ENCODE measurements at regions not wholly inside any gene's neighbourhood (a gene's known extent, or its start where the extent isn't known, plus 50 kb on each side); places are given as distances from the start of the nearest gene placed in this dataset.

DNA sequence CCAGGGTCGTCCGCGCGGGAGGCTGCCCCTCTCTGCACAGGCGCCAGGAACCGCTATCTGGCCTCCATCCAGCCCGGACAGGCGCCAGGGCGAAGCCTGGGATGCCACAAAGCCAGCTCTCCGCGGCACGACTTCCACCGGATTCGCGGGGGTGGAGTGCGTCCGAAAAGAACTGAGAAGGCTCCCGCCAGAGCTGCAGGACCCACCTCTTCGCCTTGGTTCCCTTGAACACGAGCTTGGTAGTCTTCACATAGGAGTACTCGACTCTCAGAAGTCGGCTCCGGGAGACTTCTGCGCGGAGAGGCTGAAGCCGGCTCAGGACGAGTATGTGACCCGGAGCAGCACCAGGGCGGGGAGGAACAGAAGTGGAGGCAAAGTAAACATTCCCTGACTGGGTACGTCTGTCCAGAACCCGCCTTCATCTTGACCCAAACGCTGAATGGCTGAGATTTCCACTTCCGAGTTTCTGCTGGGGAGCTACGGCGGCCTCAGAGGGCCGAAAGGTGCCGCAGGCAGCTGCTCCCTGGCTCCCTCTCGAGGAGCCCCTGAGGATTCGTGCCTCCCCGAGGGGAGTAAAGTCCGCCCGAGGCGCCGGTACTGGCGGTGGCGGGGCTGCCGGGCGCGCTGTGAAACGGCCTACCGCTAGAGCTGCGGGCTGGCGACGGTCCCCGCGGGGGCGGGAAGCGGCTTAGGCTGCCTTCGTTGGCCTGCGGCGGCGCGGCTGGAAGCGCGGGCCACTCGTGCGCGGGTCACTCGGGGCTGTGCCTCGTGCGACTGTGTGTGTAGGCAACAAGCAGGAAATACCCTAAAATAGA is 2654.9 kb upstream of the DEFB115 start (continued):
- TF ChIP-seq GMEB1 (CRISPR knock-in tag; IDR thresholded peaks at IDR 0.05; ENCODE audit: borderline replicate concordance) (peak; percentile 89), PHF21A (CRISPR knock-in tag; IDR thresholded peaks at IDR 0.05) (peak; percentile 98), ZXDC (CRISPR knock-in tag; IDR thresholded peaks at IDR 0.05) (0 out of 2 replicates have a peak, but pooled peaks have one; percentile 90), ZNF367 (CRISPR knock-in tag; IDR thresholded peaks at IDR 0.05; ENCODE audit: borderline replicate concordance) (0 out of 2 replicates have a peak, but pooled peaks have one; percentile 76), ZBTB2 (CRISPR knock-in tag; IDR thresholded peaks at IDR 0.05; ENCODE audit: low read depth) (peak; percentile 97), ZSCAN22 (CRISPR knock-in tag; IDR thresholded peaks at IDR 0.05) (peak; percentile 84), ZNF124 (CRISPR knock-in tag; IDR thresholded peaks at IDR 0.05) (peak; percentile 80; the same call in 1 of the 2 replicates), THAP11 (CRISPR knock-in tag; IDR thresholded peaks at IDR 0.05) (peak; percentile 96), BCL6 (CRISPR knock-in tag; IDR thresholded peaks at IDR 0.05) (peak; percentile 69; the same call in 1 of the 2 replicates), CBX1 (IDR thresholded peaks at IDR 0.05; ENCODE audit: low read depth) (peak; percentile 93), ZNF777 (CRISPR knock-in tag; IDR thresholded peaks at IDR 0.05) (peak; percentile 78), FOXA3 (CRISPR knock-in tag; IDR thresholded peaks at IDR 0.05) (peak; percentile 93), ZNF256 (CRISPR knock-in tag; conservative IDR thresholded peaks at IDR 0.05) (peak; percentile 65; the same call in 1 of the 2 replicates)
- TF ChIP-seq, protein P1, sequence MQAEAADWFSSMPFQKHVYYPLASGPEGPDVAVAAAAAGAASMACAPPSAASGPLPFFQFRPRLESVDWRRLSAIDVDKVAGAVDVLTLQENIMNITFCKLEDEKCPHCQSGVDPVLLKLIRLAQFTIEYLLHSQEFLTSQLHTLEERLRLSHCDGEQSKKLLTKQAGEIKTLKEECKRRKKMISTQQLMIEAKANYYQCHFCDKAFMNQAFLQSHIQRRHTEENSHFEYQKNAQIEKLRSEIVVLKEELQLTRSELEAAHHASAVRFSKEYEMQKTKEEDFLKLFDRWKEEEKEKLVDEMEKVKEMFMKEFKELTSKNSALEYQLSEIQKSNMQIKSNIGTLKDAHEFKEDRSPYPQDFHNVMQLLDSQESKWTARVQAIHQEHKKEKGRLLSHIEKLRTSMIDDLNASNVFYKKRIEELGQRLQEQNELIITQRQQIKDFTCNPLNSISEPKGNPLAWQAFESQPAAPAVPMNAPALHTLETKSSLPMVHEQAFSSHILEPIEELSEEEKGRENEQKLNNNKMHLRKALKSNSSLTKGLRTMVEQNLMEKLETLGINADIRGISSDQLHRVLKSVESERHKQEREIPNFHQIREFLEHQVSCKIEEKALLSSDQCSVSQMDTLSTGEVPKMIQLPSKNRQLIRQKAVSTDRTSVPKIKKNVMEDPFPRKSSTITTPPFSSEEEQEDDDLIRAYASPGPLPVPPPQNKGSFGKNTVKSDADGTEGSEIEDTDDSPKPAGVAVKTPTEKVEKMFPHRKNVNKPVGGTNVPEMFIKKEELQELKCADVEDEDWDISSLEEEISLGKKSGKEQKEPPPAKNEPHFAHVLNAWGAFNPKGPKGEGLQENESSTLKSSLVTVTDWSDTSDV (CRISPR knock-in tag; IDR thresholded peaks at IDR 0.05), result peak; percentile 98
- TF ChIP-seq, protein P2, sequence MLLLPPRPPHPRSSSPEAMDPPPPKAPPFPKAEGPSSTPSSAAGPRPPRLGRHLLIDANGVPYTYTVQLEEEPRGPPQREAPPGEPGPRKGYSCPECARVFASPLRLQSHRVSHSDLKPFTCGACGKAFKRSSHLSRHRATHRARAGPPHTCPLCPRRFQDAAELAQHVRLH (CRISPR knock-in tag; IDR thresholded peaks at IDR 0.05; ENCODE audit: borderline replicate concordance, low read depth), result peak; percentile 95
- TF ChIP-seq, protein P3, sequence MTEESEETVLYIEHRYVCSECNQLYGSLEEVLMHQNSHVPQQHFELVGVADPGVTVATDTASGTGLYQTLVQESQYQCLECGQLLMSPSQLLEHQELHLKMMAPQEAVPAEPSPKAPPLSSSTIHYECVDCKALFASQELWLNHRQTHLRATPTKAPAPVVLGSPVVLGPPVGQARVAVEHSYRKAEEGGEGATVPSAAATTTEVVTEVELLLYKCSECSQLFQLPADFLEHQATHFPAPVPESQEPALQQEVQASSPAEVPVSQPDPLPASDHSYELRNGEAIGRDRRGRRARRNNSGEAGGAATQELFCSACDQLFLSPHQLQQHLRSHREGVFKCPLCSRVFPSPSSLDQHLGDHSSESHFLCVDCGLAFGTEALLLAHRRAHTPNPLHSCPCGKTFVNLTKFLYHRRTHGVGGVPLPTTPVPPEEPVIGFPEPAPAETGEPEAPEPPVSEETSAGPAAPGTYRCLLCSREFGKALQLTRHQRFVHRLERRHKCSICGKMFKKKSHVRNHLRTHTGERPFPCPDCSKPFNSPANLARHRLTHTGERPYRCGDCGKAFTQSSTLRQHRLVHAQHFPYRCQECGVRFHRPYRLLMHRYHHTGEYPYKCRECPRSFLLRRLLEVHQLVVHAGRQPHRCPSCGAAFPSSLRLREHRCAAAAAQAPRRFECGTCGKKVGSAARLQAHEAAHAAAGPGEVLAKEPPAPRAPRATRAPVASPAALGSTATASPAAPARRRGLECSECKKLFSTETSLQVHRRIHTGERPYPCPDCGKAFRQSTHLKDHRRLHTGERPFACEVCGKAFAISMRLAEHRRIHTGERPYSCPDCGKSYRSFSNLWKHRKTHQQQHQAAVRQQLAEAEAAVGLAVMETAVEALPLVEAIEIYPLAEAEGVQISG (CRISPR knock-in tag; IDR thresholded peaks at IDR 0.05), result peak; percentile 98

Measured in HepG2 (cell line).